GM11168 (cell line): ENCODE measurements at regions not wholly inside any gene's neighbourhood (a gene's known extent, or its start where the extent isn't known, plus 50 kb on each side); places are given as distances from the start of the nearest gene placed in this dataset.

Experiments
- in situ Hi-C: fragments of 300-500 bp; cut with MboI; formaldehyde crosslinking; loops from one replicate; pipeline ENCODE4 v1.12.0; 2022; ENCODE audit warnings: low sequenced_read_pairs; ENCODE audit not compliant: unreplicated experiment

GRCh38 chr4:24666316-24666715 lies 82.0 kb upstream of the DHX15 start:
- in situ Hi-C loops, result no loop called here

- in situ Hi-C loops, result no loop called here
These were observed 82.6 kb upstream of the DHX15 start for GRCh38 chr4:24666816-24667477.

DNA sequence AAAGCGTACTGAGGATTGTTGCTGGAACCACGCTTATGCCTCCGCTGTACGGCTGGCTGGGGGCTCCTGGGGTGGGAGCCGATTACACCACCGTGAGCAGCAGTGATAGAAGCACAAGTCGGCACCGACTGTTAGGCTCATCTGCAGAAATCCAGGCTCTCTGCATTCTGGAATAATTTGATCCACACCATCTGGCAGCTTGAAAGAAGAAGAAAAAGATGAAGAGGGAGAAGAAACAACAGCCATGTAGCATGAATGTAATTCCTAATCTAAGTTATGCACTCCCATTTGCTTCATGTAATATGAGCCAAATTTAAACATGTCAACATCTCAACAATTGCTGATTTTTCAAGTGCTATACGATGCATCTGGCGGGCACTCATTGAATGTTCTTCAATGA lies 84.6 kb upstream of the DHX15 start:
- in situ Hi-C loops, result no loop called here

DNA sequence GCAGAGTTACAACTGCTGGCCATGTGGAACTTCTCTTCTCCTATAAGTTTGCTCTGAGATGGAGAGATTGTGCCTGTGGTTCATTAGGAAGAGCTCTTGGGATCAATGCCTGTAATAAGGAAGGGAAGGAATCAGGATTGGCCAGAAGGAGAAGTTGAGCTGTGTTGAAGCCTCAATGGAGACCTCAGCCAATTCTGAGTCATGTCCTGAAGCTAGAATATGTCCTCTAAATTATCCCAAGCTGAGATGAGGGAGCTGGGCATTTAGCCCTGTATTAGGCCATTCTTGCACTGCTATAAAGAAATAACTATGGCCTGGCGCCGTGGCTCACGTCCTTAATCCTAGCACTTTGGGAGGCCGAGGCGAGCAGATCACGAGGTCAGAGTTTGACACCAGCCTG lies 85.4 kb upstream of the DHX15 start:
- in situ Hi-C loops, result no loop called here

- in situ Hi-C loops, result no loop called here
These were observed 87.5 kb upstream of the DHX15 start for GRCh38 chr4:24671849-24672248.

GRCh38 chr4:24672880-24673279 lies 88.5 kb upstream of the DHX15 start:
- in situ Hi-C loops, result no loop called here

DNA sequence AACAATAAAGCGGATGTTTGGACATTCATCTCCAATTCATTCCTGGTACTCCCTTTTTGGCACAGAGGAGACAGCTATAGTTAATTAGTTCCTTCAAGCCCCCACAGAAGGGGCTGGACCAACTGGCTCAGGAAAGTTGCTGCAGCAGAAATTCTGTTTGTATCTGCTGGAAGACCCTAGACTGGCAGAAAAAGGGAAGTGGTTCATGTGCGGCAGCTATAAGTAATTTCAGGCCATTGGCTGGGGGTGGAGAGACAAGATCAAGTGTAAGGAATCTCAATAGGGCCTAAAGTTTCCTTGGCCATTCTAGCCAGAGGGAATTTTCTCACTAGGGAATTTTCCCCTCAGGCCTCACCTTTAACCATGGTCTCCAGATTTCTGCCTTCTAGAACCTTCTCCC lies 89.9 kb upstream of the DHX15 start:
- in situ Hi-C loops, result no loop called here

- in situ Hi-C loops, result loop anchor here (25.0 kb wide), 1 partner anchor 189 kb away; no protein-coding TSS in a partner anchor
These were observed 91.5 kb upstream of the DHX15 start for GRCh38 chr4:24675721-24676389.

DNA sequence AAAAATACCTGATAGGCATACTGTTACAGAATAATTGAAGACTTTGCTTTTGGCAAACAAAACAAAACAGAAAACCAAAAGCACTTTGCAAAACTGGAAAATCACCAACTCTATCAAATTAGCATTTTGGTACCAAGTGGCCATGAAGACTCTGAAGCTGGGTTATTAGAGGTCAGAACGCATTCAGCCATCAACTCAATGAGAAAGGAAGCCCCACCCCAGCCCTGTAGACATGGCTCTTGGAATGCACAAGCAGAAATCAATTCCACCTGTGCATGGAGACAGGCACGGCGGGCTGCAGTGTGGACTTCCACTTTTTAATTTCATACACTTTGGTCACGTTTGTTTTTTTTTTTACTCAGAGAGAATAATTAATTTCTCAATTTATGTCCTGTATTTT lies 93.6 kb upstream of the DHX15 start:
- in situ Hi-C loops, result loop anchor here (25.0 kb wide), 1 partner anchor 191 kb away; no protein-coding TSS in a partner anchor

- in situ Hi-C loops, result loop anchor here (25.0 kb wide), 1 partner anchor 194 kb away; no protein-coding TSS in a partner anchor
These were observed 96.5 kb upstream of the DHX15 start for GRCh38 chr4:24680746-24681448.

DNA sequence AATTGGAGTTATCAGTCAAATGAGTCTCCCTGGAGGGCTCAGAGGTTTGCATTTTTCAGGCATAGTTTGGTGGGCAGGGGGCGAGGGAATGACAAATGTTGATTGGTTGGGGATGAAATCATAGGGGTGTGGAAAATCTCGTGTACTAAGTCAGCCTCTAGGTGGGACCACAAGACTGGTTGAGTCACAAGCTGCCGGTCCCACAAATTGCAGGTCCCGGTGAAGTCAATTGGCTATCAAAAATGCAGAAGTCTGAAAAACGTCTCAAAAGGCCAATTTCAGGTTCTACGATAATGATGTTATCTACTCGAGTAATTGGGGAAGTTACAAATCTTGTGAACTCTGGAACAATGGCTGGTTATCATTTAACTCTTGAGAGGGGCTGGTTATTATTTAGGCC lies 98.8 kb upstream of the DHX15 start:
- in situ Hi-C loops, result loop anchor here (25.0 kb wide), 1 partner anchor 196 kb away; no protein-coding TSS in a partner anchor

GRCh38 chr4:24686866-24687692 lies 102.7 kb upstream of the DHX15 start:
- in situ Hi-C loops, result loop anchor here (25.0 kb wide), 1 partner anchor 200 kb away; no protein-coding TSS in a partner anchor

GRCh38 chr4:24688453-24688852 lies 104.1 kb upstream of the DHX15 start:
- in situ Hi-C loops, result loop anchor here (25.0 kb wide), 1 partner anchor 201 kb away; no protein-coding TSS in a partner anchor

GRCh38 chr4:24689212-24689611 lies 104.9 kb upstream of the DHX15 start:
- in situ Hi-C loops, result loop anchor here (25.0 kb wide), 1 partner anchor 202 kb away; no protein-coding TSS in a partner anchor

DNA sequence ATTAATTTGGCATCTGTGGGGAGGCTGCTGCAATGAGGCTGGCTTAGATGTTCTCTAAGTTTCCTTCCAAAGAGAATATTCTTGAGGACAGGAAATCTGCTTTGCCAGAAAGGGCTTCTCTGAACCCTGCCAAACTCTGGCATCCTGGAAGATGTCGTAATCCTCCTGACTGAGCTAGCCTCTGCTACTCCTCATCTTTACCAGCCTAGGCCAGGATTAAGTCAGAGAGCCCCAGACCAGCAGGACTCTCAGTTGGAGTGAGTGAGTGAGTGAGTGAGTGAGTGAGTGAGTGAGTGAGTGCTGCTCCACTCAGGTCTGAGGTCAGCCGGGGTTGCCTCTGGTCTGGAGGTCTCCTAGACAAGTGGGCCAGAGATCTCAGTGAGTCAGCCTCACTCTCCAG lies 104.9 kb upstream of the SOD3 start:
- in situ Hi-C loops, result loop anchor here (25.0 kb wide), 1 partner anchor 203 kb away; no protein-coding TSS in a partner anchor

- in situ Hi-C loops, result loop anchor here (25.0 kb wide), 1 partner anchor 206 kb away; no protein-coding TSS in a partner anchor
These were observed 101.7 kb upstream of the SOD3 start for GRCh38 chr4:24693636-24694035.

DNA sequence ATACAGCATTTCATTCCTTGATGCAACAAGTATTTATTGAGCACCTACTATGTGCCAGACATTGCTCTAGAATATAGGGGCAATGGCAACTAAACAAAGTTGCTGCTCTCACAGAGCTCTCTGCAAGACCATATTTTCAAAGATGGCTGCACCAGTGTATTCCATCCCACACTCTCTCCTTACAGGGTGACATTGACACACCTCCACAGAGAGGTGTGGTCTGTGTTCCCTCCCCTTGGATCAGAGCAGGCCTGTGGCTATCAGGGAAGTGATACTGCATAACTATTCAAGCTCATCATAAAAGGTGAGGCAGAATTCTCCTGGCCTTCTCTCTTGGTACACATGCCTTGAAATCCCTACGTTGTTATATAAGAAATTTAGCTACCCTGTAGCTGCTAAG lies 95.3 kb upstream of the SOD3 start:
- in situ Hi-C loops, result no loop called here

DNA sequence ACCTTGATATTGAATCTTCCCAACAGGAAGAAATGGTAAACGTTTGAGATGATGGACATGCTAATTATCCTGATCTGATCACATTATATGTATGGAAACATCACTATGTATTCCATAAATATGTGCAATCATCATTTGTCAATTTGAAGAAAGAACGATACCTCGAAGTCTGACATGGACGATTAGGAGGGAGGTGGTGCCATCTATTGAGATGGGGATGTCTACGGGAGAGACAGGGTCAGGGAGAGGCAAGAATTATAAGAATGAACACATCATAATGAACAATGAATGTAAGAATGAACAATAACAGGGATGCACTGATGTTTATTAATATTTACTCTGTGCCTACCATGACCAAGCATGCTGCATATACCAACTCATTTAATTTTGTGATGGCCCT lies 93.7 kb upstream of the SOD3 start:
- in situ Hi-C loops, result no loop called here

GRCh38 chr4:24702281-24702680 lies 93.1 kb upstream of the SOD3 start:
- in situ Hi-C loops, result no loop called here

- in situ Hi-C loops, result no loop called here
These were observed 92.1 kb upstream of the SOD3 start for GRCh38 chr4:24703298-24703697.
